Stimulated activated CD4-positive, alpha-beta T cell treated with anti-CD3 and anti-CD28 coated beads, Interleukin-15, amount 100 ng/mL, for 1 hour (primary cell): ENCODE measurements at regions not wholly inside any gene's neighbourhood (a gene's known extent, or its start where the extent isn't known, plus 50 kb on each side); places are given as distances from the start of the nearest gene placed in this dataset.
"Not testable (repeated sequence)": the region's sequence is repeated elsewhere in the genome, so short reads cannot be mapped to it uniquely, and the experiment has no call there.

Source experiments
- DNase-seq, 2 donors: peaks; one replicate each; pipeline ENCODE4 v3.0.0-alpha.2; 2020; ENCODE audit warnings: low read depth in 1 of 2, low spot score in 1 of 2

DNA sequence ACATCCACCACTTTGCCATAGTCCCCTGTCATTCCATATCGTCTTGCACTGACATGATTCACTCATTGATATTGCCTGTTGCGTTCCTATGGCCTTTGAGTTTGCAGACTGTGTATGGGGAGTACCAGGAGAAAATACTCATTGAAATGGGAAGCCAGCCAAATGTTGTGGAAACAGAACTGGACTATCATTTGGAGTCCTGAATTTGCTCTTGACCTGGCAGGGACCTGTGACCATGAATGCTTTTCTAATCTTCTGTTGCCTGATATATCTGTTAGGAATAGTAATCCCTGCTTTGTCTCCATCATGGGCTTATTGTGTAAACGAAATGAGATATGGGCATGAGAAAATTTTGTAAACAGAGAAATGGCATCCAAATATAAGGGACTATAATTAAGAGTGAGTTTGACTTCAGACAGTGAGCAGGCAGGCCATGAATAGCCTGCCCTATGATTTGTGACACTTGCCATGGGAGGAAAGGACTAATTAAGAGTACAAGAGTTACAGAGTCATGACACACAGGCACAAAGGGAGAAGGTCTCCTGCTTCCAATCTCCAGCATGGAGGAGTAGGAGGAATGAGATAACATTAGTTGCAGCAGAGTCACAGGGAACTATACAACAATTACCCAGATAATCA is 572.9 kb upstream of the SGCD start:
- no peak for DNase-seq

DNA sequence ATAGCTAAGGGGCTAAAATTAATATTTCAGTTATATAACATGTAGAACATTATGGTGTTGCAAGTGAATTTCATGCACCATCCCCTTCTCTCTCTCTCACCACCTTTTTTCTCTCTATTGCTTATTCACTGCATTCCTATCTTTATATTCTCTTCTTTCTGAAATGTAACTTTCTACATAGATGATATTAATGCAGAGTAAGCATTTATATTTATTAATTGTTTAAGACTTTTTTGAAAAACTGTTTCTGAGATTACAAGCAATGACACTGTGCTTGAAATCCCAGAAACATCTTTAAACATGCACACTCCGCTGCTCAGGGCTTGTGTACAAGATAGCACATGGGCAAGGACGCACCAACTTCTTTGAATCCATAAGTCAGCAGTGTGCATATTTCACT is 567.7 kb upstream of the SGCD start:
- DNase-seq, result no peak

DNA sequence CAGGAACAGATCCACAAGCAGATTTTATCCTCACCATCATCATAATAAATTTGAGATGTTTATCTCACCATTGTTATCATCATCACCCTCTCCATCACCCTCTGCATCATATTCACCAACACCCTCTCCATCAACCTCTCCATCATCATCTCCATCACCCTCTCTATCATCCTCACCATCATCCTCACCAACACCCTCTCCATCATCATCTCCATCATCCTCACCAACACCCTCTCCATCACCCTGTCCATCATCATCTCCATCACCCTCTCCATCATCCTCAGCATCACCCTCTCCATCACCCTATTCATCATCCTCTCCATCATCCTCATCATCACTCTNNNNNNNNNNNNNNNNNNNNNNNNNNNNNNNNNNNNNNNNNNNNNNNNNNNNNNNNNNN is 567.0 kb upstream of the SGCD start:
- DNase-seq, result no peak

DNA sequence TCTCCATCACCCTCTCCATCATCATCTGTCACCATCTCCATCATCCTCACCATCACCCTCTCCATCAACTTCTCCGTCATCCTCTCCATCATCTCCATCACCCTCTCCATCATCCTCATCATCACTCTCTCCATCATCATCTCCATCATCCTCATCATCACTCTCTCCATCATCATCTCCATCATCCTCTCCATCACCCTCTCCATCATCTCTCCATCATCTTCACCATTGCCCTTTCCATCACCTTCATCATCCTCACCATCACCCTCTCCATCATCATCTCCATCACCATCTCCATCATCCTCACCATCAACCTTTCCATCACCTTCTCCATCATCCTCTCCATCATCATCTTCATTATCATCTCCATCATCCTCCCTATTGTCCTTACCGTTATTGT is 565.5 kb upstream of the SGCD start:
- no peak for DNase-seq

DNA sequence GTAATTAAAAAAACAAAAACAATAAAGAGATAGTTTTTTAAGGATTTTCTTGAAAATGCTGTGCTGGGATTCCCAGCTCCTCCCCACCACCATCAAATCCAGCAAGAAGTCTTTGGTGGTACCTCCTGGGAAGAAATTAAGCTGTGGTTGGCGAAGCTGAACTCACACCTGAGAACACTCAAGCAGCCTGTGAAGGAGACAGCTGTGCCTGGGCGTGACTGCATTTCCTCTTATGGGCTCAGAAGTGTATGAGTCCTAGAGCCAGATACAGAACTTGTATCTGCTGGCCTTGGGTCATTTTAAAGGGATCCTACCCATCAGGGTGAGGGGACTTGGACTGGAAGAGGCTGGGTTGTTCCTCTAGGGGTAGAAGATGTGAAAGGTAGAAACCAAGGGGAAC is 561.2 kb upstream of the SGCD start:
- no peak for DNase-seq

DNA sequence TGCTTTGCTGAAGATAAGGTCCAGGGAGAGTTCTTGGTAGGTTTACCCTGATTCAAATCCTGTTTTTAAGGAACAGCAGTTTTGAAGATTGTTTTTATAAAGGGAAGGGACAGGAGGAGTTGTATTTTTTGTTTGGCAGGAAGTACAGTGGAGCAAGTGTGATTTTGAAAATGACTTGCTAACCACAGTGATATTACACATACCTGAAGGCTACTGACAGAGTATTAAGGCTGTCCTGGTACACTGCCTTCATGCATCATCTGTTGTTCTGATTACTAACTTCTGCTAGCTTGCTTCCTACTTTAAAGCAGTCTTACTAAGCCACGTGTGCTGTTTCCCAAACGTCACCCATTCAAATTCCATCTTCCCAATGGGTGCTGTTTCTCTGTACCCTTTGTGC is 559.5 kb upstream of the SGCD start:
- DNase-seq, result no peak

DNA sequence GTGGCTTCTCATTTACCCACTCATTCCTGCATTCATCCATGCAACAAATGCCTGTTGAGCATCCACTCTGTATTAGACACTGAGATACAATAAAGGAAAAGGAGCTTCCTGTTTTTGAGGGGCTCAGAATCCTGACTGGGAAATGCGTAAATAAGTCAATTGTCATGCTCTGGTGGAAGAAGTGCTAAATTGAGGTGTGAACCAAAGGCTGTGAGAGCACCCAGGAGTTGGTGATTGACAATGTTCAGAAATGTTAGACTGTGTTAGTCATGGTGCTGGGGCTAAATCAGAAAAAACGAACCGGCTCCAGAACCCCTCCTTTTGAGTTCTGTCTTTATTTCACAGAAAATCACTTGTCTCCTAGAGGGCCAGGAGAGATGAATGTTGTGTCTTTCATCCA is 558.6 kb upstream of the SGCD start:
- no peak for DNase-seq

DNA sequence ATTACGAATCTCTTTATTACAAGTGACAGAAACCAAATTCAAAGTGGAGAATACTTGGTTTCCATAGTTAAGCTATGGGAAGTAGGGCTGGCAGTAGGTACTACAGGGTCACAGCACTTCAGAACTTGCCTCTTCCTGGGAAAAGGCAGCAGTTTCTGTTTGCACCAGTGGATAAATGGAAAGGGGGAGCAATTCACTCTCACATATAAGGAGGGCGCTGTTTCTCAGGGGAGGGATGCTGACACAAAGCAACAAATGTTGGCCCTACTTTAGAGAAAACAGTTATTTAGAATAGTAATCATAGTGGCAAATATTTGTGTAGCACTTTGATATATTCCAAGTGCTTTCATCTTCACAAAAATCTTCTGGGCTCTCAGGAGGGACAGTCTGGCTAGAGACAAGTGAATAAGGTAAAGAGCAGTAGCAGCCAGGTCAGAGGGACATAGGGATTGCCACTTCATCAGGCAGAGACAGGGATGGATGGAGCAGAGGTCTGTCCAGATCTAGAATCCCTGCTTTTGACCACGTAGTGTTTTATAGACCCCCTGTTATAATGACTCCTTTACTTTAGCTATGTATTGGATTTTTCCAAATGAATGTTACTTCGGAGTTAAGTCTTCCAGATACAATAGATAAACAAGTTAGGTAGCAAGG is 554.8 kb upstream of the SGCD start:
- DNase-seq, result no peak

DNA sequence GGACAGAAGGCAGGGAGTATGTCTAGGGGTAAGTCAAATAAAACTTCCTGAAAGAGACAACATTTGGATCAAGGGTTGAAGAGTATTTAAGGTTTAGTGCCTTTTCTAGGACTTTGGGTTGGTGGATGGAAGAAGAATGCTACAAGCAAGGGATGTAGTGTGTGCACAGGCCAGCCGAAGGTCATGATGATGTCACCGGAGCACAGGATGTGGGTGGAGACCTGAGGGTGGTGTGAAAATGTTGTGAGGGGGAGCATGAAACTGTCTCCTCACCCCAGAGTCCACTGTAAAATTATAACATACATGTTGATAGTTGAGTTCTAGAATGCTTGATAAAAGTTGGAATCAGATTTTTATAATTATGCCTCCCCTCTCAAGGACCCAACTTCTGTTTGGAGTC is 553.3 kb upstream of the SGCD start:
- no peak for DNase-seq

DNA sequence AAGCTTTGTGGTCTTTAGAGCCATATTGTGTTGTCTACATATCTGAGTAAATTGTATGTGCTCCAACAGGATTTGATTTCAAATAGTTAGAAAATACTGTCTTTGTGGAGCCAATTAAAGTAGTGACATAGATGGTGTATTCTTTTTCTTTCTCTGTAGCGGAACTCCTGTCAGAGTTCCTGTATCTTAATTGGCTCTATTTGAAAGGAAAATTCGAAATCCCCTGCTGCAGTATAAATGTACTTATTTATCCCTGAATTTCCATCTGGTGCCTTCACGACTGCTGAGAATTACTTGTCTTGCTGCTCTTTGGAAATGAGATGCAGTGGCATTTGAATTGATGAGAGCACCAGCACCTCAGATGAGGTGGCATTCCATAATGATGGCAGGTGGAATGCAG is 546.7 kb upstream of the SGCD start:
- DNase-seq, result no peak

DNA sequence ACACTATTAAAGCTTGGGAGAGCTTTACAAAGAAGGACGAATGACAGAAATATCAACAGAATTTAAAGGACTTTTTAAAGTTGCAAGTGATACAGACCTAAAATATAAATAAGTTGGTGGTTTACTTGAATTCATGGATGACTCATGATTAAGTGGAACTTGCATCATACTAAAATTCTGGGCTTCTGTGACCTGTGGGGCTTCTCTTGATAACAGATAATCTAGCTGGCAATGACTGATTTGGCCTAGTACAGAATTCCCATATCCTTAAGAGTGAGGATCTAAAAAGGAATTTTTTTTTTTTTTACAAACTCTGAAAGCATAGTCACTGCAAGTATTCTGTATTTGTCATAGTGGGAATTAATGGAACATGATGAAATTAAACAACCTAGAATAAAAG is 543.7 kb upstream of the SGCD start:
- DNase-seq, result no peak

DNA sequence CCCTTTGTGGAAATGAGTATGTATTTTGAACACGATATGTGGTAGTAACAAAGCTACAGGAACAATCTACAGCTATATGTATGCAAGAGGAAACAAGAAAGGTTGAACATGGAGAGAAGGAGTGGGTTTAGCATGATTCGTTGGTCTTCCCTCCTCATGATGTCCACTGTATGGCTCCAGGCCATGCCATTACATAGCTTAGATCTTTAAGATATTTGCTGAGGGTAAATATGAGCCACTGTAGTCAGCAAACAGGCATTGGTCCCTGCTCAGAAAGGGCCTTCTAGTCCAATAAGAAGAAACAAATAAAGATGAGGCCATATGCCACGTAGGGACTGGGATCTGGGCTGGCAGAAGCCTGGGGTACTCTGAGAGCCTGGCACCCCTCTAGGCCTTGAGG is 543.2 kb upstream of the SGCD start:
- no peak for DNase-seq

DNA sequence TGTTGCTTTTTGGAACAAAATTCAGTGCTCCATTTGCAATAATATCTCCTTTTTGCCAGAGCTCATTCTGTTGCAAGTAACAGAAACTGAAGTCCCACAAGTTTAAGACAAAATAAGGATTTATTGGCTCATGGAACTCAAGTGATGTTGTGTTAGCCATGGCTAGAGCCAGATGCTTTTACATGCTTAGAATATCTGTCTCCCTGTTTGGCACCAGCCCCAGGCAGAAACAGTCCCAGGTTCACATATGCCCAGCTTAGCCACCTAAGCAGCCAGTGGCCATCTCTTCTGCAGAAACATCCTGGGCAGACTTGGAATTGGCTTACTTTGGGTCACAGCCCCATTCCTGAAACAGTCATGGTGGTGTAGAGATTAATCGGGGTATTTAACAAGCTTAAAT is 540.9 kb upstream of the SGCD start:
- no peak for DNase-seq

DNA sequence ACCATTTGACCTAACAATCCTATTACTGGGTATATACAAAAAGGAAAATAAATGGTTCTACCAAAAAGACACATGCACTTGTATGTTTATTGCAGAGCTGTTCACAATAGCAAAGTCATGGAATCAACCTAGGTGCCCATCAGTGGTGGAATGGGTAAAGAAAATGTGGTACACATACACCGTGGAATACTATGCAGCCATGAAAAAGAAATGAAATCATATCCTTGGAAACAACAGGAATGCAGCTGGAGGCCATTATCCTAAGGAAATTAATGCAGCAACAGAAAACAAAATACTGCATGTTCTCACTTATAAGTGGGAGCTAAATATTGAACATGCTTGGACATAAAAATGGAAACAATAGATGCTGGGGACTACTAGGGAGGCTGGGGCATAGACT is 534.1 kb upstream of the SGCD start:
- no peak for DNase-seq

DNA sequence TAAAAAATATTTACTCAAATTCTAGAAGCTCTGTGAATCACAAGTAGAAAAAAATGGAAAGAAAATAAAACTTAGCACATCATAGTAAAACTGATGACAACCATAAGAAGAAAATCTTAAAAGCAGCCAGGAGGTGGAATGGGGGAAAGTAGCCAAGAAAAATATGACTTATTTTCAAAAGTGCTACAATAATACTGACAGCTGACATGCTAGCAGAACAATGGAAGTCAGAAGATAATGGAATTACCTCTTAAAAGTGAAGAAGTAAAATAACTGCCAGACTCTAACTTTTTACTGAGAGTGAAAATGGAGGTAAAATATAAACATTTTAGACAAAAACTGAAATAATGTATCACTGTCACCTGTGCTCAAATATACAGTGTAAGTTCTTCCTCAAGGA is 532.2 kb upstream of the SGCD start:
- DNase-seq, result no peak

DNA sequence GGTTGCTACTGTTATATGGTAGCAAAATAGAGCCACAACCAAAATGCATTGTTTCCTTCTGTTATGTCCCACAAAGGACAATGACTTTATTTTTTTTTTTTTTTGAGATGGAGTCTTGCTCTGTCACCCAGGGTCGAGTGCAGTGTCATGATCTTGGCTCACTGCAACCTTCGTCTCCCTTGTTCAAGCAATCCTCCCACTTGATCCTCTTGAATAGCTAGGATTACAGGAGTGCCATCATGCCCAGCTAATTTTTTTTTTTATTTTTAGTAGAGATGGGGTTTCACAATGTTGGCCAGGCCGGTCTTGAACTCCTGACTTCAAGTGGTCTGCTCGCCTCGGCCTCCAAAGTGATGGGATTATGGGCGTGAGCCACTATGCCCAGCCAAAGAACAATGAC is 527.7 kb upstream of the SGCD start:
- DNase-seq, result no peak

DNA sequence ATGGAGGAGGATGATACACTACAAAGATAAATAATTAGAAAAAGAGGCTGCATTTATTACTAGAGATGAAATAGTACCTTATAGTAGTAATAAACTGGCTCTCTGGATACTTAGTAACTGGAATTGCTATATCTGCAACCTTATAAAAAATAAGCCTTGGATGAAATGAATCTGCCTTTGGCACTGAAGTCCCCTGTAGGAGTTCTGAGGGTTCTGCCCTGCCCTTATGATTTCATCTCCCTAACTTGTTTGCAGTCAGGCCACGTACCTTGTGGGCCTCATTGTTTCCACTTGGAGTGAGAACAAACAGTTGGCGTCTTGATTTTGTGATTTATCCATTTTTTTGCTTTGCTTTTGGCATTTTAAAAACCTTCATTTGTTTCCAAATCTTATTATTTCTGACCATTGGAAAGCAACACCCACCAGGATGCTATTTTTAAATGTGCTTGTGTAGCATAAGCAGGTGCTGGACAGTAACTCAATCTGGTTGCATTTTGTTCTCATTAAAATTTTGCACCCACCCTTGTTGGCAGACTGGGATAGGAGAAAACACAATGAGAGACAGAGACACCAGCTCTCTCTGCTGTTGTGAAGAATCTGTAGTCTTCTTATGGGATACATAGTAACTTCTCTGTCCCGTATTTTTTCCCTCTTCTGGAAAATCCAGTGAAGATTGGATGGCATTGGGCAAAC is 518.9 kb upstream of the SGCD start:
- no peak for DNase-seq

DNA sequence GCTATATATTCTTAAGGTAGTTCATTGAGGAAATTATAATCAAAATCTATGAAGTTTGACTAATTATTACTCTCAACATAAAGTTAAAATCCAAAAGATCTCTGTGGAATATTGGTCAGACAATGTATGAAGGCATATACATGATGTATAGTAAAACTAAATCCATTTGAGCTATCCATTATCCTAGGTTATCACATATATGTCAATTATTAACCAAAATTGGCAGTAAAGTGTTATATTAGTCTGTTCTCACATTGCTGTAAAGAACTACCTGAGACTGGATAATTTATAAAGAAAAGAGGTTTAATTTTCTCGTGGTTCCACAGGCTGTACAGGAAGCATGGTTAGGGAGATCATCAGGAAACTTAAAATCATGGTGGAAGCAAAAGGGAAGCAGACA is 511.7 kb upstream of the SGCD start:
- no peak for DNase-seq

DNA sequence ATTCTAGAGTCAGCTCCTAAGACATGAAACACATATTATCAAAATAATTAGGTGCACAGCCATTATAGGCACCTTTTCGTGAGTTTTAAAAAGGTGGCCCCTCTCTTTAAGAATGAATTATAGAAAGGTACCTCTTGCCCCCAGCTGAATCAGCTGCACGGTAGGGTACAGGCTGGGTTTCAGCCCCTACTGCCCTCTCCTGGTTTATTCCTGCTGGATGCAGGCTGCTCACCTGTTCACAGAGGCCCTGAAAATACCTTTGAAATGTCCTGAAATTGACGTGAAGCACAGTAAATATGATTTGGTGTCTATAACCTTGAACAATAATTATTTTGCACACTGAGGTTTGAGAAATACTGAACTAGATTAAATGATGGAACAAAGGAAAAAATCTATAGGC is 504.8 kb upstream of the SGCD start:
- DNase-seq, result no peak

DNA sequence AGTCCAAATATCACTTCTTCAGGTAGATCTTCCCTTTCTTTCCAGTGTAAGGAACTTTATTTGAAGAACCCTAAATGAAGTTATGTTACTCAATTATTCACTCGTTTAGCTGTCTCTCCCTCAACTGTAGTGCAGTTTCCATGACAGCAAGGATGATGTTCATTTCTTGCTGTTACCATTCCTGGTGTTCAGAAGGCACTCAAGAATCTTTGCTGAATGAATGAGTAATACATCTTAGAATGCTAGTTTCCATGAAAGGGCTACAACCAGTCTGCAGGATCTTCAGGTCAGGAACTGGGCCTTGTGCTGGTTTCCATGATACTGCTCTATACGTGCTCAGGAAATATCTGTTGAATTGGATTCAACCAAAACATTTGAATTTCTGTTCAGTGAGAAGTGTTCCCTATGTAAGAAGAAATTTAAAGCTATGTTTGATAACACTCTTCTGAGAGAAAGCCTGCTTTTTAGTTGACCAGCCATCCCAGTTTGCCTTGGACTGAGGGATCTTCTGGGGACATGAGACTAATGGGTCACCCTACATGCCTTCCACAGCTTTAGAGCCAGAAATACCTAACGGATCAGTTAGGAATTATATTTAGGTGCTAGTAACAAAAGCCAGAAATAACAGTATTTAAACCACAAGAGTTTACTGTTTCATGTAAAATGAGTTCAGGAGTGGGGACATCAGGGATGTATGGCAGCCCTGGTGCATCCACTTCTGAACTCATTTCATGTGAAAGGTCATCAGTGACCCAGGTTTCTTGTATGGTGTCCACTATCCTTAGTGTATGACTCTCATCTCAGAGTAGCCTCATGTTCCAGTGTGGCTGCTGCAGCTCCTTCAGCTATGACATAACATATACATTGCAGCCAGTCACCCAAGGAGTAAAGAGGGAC is 500.1 kb upstream of the SGCD start:
- no peak for DNase-seq

DNA sequence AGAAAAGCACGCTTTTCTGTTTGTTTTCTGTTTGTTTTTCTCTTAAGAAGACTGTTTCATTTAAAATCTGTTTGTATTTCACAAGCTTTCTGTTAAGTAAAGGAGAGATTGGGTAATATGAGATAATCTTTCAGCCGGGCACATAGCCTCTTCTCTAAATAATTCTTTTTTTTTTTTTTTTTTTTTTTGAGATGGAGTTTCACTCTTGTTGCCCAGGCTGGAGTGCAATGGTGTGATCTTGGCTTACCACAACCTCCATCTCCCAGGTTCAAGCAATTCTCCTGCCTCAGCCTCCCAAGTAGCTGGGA is 499.5 kb upstream of the SGCD start:
- not testable (repeated sequence) for DNase-seq

DNA sequence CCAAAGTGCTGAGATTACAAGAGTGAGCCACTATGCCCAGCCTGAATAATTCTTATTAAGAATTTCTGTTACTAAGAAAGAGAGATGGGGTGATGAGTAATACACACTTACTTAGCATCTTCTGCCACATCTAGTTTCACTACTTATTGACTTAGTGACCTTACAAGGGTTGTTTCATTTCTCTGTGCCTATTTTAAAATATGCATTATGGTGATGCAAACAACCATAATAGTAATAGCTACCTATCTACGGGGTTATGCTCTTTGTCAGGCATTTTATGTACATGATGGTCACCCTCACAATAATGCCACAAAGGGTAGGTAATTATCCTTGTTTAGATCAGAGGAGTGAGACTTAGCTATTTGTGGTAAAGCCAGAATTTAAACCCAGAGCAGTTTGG is 499.0 kb upstream of the SGCD start:
- DNase-seq, result no peak
